GM19372 (cell line): ENCODE measurements at regions not wholly inside any gene's neighbourhood (a gene's known extent, or its start where the extent isn't known, plus 50 kb on each side); places are given as distances from the start of the nearest gene placed in this dataset.

Source experiments
- ATAC-seq: cut with Tn5 transposase; IDR thresholded peaks from one replicate; pipeline ENCODE4 v1.9.1; 2021; ENCODE audit warnings: mild to moderate bottlenecking, low read depth, moderate library complexity; ENCODE audit not compliant: unreplicated experiment

- ATAC-seq, result no peak
These were observed 105.5 kb upstream of the MAP1LC3B2 start for GRCh38 chr12:116453631-116454030.

GRCh38 chr12:116454076-116454475, 105.1 kb upstream of the MAP1LC3B2 start:
- no peak for ATAC-seq

- no peak for ATAC-seq
These were observed 104.2 kb upstream of the MAP1LC3B2 start for GRCh38 chr12:116454950-116455447.

GRCh38 chr12:116455540-116456329, 103.4 kb upstream of the MAP1LC3B2 start:
- ATAC-seq, result no peak

GRCh38 chr12:116456330-116457082, 102.7 kb upstream of the MAP1LC3B2 start:
- no peak for ATAC-seq

- ATAC-seq, result no peak
These were observed 100.7 kb upstream of the MAP1LC3B2 start for GRCh38 chr12:116458492-116458891.

GRCh38 chr12:116459011-116459875, 99.9 kb upstream of the MAP1LC3B2 start:
- ATAC-seq, result no peak

GRCh38 chr12:116459916-116460663, 99.1 kb upstream of the MAP1LC3B2 start:
- ATAC-seq, result no peak

GRCh38 chr12:116461060-116461459, 98.1 kb upstream of the MAP1LC3B2 start:
- ATAC-seq, result no peak

GRCh38 chr12:116463366-116463765, 95.8 kb upstream of the MAP1LC3B2 start:
- ATAC-seq, result no peak

GRCh38 chr12:116465407-116465806, 93.8 kb upstream of the MAP1LC3B2 start:
- ATAC-seq, result no peak

- no peak for ATAC-seq
These were observed 93.3 kb upstream of the MAP1LC3B2 start for GRCh38 chr12:116465856-116466255.

GRCh38 chr12:116466536-116466935, 92.6 kb upstream of the MAP1LC3B2 start:
- ATAC-seq, result no peak

GRCh38 chr12:116469344-116469743, 89.8 kb upstream of the MAP1LC3B2 start:
- no peak for ATAC-seq

- ATAC-seq, result no peak
These were observed 87.6 kb upstream of the MAP1LC3B2 start for GRCh38 chr12:116471544-116471943.

- no peak for ATAC-seq
These were observed 87.0 kb upstream of the MAP1LC3B2 start for GRCh38 chr12:116472193-116472592.

GRCh38 chr12:116473416-116473815, 85.8 kb upstream of the MAP1LC3B2 start:
- ATAC-seq, result no peak

- ATAC-seq, result no peak
These were observed 84.8 kb upstream of the MAP1LC3B2 start for GRCh38 chr12:116474331-116474730.

GRCh38 chr12:116474899-116475298, 84.3 kb upstream of the MAP1LC3B2 start:
- no peak for ATAC-seq

- no peak for ATAC-seq
These were observed 82.9 kb upstream of the MAP1LC3B2 start for GRCh38 chr12:116476227-116476822.
